GM21529 (cell line): ENCODE measurements at regions not wholly inside any gene's neighbourhood (a gene's known extent, or its start where the extent isn't known, plus 50 kb on each side); places are given as distances from the start of the nearest gene placed in this dataset.
"Not testable (repeated sequence)": the region's sequence is repeated elsewhere in the genome, so short reads cannot be mapped to it uniquely, and the experiment has no call there.

Experiments used
- ATAC-seq: cut with Tn5 transposase; IDR thresholded peaks from one replicate; pipeline ENCODE4 v1.9.1; 2021; ENCODE audit not compliant: unreplicated experiment

DNA sequence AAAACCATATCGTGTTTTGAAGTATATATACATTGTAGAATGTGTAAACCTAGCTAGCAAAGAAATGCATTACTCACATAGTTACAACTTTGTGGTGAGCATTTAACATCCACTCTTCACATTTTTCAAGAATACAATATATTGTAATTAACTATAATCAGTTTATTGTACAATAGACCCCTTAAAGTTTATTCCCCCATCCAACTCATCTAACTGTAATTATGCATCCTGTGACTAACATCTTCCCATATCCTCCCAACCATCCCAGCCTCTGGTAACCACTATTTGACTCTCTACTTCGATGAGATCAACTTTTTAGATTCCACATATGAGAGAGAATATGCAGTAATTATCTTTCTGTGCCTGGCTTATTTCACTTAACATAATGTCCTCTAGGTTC is 526.4 kb downstream of the KIF20B start:
- ATAC-seq, result no peak

DNA sequence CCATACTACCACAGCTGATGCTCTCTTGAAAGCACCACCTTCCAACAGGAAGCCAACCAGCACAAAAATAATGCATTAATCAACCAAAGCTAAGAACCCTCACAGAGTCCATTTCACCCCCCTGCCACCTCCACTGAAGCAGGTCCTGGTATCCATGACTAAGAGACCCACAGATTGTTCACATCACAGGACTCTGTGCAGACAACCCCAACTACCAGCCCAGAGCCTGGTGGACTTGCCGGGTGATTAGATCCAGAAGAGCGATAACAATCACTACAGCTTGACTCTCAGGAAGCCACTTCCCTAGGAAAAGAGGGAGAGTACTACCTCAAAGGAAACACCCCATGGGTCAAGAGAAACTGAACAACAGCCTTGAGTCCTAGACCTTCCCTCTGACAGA is 528.1 kb downstream of the KIF20B start:
- no peak for ATAC-seq

DNA sequence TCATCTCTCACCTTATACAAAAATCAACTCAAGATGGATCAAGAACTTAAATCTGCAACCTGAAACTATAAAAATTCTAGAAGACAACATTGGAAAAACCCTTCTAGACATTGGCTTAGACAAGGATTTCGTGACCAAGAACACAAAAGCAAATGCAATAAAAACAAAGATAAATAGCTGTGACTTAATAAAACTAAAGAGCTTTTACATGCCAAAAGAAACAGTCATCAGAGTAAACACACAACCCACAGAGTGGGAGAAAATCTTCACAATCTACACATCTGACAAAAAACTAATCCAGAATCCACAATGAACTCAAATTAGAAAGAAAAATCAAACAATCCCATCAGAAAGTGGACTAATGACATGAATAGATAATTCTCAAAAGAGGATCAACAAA is 532.4 kb downstream of the KIF20B start:
- ATAC-seq, result not testable (repeated sequence)

DNA sequence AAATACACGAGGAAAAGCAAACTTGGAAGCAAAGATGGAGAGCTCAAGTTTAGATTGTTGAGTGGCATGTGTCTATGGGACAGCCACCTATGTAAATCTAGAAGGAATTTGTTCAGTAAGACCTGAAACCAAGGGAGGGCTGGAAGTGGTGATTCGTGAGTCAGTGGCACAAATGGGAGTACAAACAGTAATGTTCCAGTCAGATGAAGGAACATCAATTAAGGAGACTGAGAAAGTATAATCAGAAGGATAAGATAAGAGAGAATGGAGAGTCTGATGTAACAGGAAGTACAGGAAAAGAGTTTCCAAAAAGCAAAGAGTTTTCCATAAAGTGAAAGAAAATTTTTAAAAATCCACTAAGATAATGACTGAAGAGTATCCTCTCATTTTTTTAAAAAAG is 544.2 kb downstream of the KIF20B start:
- no peak for ATAC-seq

DNA sequence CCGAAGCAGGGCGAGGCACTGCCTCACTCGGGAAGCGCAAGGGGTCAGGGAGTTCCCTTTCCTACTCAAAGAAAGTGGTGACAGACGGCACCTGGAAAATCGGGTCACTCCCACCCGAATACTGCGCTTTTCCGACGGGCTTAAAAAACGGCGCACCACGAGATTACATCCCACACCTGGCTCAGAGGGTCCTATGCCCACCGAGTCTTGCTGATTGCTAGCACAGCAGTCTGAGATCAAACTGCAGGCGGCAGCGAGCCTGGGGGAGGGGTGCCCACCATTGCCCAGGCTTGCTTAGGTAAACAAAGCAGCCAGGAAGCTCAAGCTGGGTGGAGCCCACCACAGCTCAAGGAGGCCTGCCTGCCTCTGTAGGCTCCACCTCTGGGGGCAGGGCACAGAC is 549.4 kb downstream of the KIF20B start:
- ATAC-seq, result not testable (repeated sequence)

DNA sequence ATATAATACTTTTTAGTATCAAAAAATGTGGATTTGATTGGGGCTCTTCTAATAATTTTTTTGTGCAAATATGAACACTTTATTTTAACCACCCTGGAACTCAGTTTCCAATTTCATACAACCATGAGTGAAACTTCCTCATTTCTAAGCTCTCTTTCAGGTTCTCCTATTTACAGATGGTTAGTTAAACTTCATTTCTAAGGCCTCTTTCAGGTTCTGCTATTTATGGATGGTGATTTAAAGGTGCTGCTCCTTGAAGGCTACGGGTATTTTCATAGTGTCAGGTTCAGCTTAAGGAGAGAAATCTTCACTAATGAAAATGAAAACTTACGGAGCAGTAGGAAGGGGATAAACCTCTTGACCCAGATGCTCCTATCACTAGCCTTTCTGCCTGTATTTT is 568.3 kb downstream of the KIF20B start:
- no peak for ATAC-seq

DNA sequence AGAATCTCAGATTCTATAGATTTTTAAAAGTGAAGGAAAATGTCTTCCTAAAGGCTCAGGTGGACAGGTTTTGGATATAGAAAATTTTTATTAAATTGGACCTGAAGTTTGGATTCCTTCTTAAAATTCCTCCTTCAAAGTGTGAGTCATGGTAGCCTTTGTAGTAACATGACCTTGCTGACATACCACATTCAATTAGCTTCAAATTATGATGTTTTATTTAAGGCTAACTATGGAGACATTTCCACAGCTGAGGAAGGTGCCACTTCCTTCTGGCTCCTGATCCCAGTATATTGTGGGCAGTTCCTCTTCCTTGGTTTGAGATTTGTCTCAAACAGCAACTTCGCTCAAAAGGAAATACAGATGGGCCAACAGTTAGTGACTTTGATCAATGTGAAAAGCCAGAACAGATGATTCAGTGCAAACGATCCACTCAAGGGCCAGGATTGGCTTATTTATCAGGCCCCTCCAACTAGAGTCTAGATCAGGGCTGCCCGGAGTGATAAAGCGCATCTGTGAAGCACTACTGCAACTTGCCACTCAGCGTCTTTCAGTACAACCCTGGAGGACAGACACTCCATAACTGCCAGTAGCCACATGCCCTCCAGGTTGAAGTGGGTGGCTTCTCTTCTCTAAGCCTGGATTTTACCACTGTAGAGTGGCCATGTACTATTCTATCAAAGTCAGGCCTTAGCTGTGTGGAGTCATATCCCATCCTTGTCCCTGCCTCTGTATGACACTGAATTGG is 573.5 kb downstream of the KIF20B start:
- no peak for ATAC-seq

DNA sequence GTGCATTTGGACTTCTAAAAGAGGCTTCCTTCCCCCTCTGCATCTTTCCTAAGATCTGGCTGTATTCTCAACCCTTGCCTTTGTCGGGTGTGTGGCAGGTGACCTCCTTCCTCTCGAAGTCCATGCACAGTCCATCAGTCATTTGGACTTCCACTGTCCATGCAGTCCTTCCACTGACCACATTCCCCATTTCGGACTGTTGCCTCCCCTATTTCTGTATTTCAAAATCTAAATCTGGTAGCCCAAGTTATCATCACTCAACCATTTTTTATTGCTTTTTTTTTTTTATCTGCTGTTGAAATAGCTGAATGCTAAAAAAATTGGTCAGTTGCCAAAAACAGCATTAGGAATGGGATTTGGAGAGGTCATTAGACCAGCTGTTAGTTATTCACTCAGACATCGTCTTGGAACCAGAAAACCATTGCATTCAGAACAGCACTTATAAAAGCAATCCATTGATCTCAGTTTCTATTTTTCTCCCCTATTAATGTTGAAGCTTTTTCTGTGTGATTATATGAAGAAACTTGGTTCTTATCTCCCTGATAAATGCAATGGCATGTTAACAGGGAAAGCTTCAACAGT is 575.6 kb downstream of the KIF20B start:
- no peak for ATAC-seq

DNA sequence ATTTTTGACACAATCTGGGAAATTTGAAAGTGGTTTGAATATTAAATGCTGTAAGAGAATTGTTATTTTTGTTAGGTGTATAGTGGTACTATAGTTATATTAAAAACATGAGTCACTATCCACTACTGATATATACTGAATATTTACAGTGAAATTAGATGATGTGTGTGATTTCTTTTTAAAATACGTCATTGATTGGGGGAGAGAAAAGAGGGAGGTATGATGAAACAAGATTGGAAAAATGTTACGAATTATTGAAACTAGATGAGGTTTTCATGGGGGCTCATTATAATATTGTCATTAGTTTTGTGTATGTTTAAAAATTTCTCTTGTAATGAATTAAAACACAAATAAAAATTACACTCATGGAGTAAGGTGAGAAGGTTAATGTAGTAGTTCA is 571.4 kb downstream of the HTR7 start:
- no peak for ATAC-seq

DNA sequence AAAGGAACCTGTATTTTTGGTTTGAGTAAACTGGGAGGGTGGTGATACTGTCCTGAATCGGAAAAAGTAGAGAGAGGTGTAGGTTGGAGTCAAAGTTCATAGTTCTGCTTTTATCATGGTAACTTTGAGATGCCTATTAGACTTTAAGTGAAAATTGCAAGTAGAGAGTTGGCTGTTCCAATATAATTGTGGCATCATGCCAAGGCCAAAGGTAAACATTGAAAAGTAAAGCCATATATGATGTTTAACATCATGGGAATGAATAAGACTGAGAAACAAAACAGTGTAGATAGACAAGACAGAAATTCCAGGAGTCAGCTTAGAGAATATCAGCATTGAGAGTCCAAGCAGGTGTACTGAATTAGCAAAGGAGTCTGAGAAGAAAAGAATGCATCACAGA is 570.9 kb downstream of the HTR7 start:
- no peak for ATAC-seq

DNA sequence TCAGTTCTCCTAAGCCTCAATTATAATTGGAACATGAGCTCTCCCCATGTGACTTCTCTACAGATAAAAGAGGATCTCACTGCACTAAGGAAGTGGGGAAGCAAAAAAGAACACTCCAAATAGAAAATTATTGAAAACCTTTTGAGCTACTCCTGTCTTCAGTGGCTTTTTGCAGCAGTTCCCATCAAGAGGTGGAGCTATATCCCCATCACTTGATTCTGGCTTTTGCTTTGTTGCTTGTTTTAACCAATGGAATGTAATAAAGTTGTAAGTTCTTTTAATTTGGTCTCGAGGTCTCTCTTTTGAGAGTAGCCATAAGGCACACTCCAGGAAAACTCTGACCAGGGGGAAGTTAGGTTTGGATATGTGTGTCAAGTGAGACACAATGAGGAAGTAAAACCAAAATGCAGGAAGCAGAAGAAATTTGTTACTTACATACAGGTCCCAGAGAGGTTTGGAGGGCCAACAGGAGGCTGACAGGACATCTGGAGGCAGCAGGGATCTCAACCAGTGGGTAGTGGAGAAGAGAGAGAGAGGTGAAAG is 569.4 kb downstream of the HTR7 start:
- peak; percentile 26 for ATAC-seq

DNA sequence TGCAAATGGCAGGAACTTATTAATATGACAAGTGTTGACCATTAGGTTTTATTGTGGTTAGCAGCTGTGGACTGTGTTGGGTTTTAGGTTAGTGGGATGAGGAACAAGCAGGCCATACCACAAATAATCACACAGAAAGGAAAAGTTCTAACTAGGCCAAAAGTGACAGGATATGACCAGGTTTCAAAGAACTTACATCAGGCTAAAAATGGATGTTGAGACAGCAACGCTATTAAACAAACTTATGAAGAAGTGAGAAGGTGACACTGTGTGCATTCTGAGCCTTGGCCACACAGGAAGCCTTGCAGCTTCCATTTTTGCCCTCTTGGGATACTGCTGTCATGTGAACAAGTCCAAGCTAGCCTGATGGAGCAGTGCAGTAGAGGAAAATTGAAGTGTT is 568.8 kb downstream of the HTR7 start:
- ATAC-seq, result peak; percentile 77

DNA sequence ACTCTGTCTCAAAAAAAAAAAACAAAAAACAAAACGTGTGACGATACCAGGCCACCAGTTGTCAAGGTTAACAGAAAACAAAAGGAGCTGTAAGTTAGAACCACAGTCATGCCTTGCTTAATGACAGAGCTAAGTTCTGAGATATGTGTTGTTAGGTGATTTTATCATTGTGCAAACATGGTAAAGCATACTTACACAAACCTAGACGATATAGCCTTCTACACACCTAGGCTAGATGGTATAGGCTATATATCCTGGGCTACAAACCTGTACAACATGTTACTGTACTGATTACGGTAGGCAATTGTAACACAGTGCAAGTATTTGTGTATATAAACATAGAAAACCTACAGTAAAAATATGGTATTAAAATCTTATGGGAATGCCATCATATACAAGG is 564.2 kb downstream of the HTR7 start:
- no peak for ATAC-seq

DNA sequence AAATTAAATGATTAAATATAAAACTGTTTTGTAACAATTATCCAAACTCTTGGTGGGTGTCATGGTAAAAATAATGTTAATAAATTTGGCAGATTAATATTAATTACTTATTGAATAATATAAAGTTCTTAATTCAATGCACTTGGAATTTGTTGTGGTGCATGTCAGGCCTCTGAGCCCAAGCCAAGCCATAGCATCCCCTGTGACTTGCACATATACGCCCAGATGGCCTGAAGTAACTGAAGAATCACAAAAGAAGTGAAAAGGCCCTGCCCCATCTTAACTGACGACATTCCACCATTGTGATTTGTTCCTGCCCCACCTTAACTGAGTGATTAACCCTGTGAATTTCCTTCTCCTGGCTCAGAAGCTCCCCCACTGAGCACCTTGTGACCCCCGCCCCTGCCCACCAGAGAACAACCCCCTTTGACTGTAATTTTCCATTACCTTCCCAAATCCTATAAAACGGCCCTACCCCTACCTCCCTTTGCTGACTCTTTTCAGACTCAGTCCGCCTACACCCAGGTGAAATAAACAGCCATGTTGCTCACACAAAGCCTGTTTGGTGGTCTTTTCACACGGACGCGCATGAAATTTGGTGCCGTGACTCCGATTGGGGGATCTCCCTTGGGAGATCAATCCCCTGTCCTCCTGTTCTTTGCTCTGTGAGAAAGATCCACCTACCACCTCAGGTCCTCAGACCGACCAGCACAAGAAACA is 562.9 kb downstream of the HTR7 start:
- ATAC-seq, result not testable (repeated sequence)

DNA sequence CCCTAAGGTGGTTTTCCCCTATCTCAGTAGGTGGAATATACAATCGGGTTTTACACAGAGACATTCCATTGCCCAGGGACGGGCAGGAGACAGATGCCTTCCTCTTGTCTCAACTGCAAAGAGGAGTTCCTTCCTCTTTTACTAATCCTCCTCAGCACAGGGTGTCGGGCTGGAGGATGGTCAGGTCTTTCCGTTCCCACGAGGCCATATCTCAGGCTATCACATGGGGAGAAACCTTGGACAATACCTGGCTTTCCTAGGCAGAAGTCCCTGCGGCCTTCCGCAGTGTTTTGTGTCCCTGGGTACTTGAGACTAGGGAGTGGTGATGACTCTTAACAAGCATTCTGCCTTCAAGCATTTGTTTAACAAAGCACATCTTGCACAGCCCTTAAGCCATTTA is 555.8 kb downstream of the HTR7 start:
- not testable (repeated sequence) for ATAC-seq

DNA sequence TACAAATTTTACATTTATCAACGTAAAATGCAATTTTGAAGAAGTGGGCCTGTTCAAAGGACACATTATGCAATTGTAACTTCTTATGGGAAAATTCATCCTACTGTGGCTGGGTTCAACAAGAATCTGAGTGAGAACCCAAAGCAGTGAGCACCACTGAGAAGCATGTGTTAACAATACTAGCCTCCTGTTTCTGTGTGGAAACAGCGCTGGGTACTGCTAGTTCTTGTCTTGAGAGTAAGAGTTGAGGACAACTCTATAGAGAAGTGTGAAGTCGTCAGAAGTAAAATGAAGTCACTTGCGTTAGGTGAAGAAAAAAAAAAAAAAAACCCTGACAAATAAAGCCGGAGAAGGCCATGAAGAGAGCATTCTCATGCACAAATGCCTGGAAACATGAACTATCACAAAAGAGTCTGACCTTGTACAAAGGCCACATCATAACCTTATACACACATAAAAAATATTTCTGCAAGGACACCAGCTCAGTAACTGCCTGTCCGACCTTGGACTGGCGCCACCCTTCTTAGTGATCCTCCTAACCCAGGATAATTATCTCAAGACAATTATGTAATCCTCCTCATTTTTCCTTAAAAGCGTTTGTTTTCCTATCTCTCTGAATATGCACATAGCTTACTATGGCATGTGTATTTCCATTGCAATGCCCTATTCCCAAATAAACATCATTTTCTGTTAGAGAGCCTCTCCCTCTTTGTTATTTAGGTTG is 554.9 kb downstream of the HTR7 start:
- no peak for ATAC-seq

DNA sequence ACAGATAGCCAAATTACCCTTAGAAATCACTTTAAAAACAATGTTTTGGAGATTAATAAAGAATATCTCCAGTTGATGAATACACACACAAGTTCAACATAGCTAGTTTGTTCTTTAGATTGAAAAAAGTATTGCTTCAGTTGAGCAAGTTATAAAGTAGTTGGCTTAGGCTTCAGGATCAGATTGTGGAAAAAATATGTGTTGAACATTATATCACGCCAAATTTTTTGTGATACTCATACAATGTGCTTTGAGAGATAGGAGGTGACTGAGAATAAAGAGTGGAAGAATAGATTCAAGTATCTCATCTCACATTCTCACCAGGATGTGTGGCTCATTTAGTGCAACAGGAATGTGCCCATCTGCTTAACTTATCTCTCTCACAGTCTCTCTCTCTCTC is 553.3 kb downstream of the HTR7 start:
- ATAC-seq, result no peak

DNA sequence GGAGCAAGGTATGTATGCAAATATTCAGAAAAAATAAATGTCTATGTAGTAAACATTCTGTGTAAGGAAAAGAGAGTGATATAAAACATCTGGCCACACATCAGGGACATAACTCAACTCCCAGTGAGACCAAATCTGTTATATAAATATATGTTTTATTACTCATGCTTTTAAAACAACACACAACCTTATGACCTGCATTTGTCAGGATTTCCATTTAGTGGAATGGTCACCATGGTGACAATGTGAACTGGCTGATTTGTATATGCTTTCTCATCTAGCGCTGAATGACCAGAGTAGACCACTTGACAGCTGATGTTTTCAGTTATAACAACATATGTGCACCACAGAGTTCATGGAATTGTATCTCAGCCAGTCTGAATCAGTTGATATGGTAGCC is 551.7 kb downstream of the HTR7 start:
- no peak for ATAC-seq

DNA sequence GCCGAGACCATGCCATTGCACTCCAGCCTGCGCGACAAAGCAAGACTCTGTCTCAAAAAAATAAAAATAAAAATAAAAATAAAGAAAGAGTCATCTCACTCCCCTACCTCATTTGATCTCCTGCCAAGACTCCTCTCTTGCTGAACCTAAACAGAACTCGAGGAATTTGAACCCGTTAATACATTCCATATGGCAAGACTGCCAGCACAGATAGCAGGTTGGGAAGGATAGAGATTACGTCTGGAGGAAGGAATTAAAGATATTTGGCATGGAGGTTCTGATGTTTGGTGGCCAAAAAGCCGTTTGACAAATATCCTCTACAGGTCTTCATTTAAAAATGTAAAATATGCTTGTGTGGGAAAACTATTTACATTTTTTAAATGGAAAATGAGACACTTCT is 549.6 kb downstream of the HTR7 start:
- no peak for ATAC-seq

DNA sequence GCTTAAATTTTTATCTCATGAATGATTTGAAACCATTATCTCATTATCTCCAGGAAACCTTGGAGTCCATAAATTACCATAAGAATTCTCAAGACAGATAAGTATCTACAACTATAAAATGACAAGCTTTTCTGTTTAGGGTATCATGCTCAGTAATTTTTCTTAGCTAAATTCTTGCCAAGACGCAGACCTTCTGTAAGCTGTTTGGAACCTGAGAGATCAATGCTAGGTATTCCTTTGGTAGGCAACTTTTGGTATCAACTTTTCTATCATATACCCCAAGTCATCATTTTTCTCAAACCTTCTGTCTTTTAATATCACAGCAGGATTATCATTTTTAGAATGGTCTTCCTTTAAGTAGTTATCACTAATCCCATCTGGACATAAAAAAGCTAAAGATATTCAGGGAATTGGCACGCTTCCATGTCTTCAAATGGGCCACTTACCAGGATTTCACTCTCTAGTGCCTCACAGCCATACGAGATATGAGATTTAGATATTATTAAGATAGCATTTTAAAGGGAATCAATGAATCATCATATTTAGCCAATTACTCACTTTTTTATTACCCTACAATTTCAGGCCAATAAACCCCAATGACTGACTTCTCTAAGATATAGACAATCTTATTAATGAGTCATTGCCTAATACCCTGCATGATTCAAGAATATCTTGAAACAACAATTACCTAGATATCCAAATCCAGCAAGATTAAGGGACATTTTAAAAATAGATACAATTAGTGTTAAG is 544.1 kb downstream of the HTR7 start:
- ATAC-seq, result no peak

DNA sequence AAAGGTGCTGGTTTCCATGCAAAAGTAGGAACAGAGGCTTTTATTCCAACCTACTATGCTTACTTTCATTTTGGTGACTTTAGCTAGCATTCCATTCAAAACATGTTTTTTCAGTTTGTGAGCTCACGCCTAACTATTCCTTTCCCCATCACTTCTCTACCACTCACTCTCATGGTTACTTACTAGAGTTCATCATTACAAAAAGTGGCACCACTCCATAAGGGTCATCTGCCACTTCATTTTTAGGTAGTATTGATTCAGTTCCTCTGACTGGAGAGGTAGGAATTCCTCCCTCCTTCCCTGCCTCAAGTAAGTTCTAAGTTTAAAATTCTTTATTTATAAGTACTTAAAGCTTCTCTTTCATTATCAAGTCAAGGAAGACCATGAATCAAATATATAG is 543.1 kb downstream of the HTR7 start:
- no peak for ATAC-seq
